ENCODE measurements at regions not wholly inside any gene's neighbourhood (a gene's known extent, or its start where the extent isn't known, plus 50 kb on each side); places are given as distances from the start of the nearest gene placed in this dataset.
"Not testable (repeated sequence)": the region's sequence is repeated elsewhere in the genome, so short reads cannot be mapped to it uniquely, and the experiment has no call there.

DNA sequence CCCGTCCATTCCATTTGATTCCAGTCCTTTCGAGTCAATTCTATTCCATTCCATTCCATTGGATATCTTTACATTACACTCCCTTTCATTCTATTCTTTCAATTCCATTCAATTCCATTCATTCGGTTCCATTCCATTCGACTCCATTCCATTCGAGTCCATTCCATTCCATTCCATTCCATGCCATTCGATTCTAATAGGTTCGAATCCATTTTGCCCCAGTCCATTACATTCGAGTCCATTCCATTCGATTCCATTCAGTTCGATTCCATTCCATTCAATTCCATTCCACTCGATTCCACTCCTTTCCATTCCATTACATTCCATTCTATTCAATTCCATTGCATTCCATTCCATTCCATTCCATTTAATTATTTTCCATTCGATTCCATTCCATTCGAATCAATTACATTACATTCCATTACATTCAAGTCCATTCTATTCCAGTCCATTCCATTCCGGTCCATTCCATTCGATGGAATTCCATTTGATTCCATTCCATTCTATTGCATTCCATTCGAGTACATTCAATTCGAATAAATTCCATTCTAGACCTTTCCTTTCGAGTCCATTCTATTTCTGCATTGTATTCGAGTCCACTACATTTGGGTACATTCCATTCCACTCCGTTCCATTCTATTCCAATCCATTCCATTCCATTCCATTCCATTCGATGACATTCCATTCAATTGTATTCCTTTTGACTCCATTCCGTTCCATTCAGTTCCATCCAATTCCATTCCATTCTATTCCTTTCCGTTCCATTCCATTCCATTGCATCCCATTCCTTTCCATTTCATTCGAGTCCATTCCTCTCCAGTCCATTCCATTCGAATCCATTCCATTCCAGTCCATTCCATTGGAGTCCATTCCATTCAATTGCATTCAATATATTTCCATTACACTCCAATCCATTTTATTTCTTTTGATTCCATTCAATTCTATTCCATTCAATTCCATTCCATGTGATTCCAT, 2604.8 kb upstream of the TPTE start:
- no peak for DNase-seq (ENCODE audit: low spot score)

DNA sequence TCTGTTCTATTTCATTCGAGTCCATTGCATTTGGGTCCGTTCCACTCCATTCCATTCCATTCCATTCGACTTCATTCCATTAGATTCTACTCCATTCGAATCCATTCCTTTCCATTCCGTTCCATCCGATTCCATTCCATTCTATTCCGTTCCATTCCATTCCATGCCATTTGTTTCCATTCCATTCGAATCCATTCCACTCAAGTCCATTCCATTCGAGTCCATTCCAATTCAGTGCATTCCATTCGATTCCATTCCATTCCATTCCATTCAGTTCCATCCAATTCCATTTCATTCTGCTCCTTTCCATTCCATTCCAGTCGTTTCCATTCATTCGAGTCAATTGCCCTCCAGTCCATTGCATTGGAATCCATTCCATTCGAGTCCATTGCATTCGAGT, 2603.7 kb upstream of the TPTE start:
- no peak for DNase-seq (ENCODE audit: low spot score)

- DNase-seq (ENCODE audit: low spot score), result not testable (repeated sequence)
Measured at GRCh38 chr21:7925918-7926582, 2595.3 kb upstream of the TPTE start.

DNA sequence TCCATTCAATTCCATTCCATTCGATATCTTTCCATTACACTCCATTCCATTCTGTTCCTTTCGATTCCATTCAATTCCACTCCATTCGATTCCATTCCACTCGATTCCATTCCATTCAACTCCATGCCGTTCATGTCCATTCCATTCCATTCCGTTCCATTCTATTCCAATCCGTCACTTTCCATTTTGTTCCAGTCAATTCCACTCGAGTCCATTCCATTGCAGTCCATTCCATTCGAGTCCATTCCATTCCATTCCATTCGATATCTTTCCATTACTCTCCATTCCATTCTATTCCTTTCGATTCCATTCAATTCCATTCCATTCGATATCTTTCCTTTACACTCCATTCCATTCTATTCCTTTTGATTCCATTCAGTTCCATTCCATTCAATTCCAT, 2592.9 kb upstream of the TPTE start:
- not testable (repeated sequence) for DNase-seq (ENCODE audit: low spot score)

- DNase-seq (ENCODE audit: low spot score), result not testable (repeated sequence)
Measured at GRCh38 chr21:7929586-7929985, 2591.8 kb upstream of the TPTE start.

- DNase-seq (ENCODE audit: low spot score), result not testable (repeated sequence)
Measured at GRCh38 chr21:7930445-7930844, 2590.9 kb upstream of the TPTE start.

- not testable (repeated sequence) for DNase-seq (ENCODE audit: low spot score)
Measured at GRCh38 chr21:7932113-7932512, 2589.3 kb upstream of the TPTE start.

GRCh38 chr21:7932834-7933233, 2588.5 kb upstream of the TPTE start:
- DNase-seq (ENCODE audit: low spot score), result not testable (repeated sequence)

DNA sequence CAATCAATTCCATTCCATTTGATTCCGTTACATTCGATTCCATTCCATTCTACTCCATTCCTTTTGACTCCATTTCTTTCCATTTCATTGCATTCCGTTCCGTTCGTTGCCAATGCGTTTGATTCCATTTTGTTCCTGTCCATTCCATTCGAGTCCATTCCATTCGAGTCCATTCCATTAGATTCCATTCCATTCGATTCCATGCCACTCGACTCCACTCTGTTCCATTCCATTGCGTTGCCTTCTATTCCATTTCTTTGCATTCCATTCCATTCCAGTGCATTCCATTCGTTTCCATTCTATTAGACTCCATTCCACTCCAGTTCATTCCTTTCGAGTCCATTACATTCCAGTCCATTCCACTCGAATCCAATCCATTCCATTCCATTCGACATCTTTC, 2587.5 kb upstream of the TPTE start:
- DNase-seq (ENCODE audit: low spot score), result no peak

DNA sequence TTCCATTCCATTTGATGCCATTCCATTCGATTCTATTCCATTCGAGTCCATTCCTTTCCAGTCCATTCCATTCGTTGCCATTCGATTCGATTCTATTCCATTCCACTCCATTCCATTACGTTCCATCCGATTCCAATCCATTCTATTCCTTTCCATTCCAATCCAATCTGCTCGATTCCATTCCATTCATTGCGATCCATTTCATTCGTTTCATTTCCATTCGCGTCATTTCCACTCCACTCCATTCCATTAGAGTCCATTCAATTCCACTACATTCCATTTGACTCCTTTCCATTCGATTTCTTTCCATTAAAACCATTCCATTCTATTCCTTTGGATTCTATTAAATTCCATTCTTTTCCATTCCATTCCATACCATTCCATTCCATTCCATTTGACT, 2584.1 kb upstream of the TPTE start:
- DNase-seq (ENCODE audit: low spot score), result not testable (repeated sequence)

DNA sequence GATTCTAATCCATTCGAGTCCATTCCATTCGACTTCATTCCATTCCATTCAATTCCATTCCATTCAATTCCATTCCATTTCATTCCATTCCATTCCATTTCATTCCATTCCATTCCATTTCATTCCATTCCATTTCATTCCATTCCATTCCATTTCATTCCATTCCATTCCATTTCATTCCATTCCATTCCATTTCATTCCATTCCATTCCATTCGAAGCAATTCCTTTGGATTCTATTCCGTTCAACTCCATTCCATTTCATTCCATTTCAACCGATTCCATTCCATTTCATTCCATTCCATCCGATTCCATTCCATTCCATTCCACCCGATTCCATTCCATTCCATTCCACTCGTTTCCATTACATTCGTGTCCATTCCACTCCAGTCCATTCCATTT, 2583.2 kb upstream of the TPTE start:
- DNase-seq (ENCODE audit: low spot score), result not testable (repeated sequence)

GRCh38 chr21:7941432-7941831, 2580.0 kb upstream of the TPTE start:
- not testable (repeated sequence) for DNase-seq (ENCODE audit: low spot score)

DNA sequence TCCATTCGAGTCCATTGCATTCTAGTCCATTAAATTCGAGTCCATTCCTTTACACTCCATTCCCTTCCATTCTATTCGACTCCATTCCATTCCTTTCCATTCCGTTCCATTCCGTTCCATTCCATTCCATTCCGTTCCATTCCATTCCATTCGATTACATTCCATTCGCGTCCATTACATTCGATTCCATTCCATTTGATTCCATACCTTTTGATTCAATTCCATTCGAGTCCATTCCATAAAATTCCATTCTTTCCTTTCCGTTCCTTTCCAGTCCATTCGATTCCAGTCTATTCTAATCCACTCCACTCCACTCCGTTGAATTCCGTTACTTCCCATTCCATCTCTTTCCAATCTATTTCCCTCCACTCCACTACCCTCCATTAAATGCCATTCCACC, 2579.2 kb upstream of the TPTE start:
- DNase-seq (ENCODE audit: low spot score), result not testable (repeated sequence)

DNA sequence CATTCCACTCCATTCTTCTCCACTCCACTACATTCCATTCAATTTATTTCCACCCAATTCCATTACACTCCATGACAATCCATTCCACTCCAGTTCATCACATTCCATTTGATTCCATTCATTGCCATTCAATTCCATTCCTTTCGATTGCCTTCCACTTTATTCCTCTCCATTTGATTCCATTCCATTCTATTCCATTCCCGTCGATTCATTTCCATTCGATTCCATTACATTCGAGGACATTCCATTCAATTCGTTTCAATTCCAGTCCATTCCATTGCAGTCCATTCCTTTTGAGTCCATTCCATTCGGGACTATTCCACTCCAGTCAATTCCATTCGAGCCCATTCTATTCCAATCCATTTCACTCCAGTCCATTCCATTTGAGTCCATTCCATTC, 2577.8 kb upstream of the TPTE start:
- not testable (repeated sequence) for DNase-seq (ENCODE audit: low spot score)

DNA sequence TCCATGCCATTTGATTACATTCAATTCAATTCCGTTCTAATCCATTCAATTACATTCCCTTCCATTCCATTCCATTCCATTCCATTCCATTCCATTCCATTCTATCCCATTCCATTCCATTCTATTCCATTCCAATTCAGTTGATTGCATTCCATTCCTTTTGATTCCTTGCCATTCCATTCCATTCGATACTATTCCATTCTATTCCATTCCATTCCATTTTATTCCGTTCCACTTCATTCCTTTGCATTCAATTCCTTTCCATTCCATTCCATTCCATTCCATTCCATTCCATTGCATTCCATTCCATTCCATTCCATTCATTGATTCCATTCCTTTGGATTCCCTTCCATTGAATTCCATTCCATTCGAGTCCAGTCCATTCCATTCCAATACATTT, 2574.0 kb upstream of the TPTE start:
- DNase-seq (ENCODE audit: low spot score), result no peak

DNA sequence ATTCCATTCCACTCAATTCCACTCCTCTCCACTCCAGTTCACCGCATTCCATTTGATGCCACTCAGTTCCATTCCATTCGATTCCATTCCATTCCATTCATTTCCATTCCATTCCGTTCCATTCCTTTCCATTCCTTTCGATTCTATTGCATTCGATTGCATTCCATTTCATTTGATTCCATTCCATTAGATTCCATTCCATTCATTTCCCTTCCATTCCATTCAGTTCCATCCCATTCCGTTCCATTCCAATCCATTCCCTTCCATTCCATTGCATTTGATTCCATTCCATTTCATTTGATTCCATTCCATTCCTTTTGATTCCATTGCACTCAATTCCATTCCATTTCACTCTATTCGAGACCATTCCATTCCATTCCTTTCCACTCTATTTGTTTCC, 2572.7 kb upstream of the TPTE start:
- DNase-seq (ENCODE audit: low spot score), result not testable (repeated sequence)

GRCh38 chr21:7949882-7950281, 2571.5 kb upstream of the TPTE start:
- not testable (repeated sequence) for DNase-seq (ENCODE audit: low spot score)

- DNase-seq (ENCODE audit: low spot score), result peak; percentile 22
Measured at GRCh38 chr21:7951854-7952519, 2569.4 kb upstream of the TPTE start.

DNA sequence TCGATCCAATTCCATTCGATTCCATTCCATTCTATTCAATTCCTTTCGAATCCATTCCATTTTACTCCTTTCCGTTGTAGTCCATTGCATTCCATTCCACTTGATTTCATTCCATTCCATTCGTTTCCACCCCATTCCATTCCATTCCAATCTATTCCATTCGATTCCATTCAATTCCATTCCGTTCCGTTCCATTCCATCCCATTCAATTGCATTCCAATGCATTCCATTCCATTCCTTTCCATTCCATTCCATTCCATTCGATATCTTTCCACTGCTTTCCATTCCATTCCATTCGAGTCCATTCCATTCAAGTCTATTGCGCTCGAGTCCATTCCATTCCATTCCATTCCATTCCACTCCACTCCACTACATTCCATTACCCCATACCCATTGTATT, 2568.7 kb upstream of the TPTE start:
- no peak for DNase-seq (ENCODE audit: low spot score)

GRCh38 chr21:7953058-7953457, 2568.3 kb upstream of the TPTE start:
- no peak for DNase-seq (ENCODE audit: low spot score)

GRCh38 chr21:7955358-7956073, 2565.9 kb upstream of the TPTE start:
- DNase-seq (ENCODE audit: low spot score), result not testable (repeated sequence)

DNA sequence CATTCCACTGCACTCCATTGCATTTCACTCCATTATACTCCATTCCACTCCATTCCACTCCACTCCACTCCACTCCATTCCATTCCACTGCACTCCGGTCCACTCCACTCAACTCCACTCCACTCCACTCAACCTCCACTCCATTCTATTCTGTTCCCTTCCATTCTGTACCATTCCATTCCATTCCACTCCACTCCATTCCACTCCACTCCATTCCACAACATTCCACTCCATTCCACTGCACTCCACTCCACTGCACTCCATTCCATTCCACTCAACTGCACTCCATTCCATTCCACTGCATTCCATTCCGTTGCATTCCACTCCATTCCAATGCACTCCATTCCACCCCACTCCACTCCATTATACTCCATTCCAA, 2565.3 kb upstream of the TPTE start:
- not testable (repeated sequence) for DNase-seq (ENCODE audit: low spot score)
